Renal cortical epithelial cell (primary cell): ENCODE measurements at regions not wholly inside any gene's neighbourhood (a gene's known extent, or its start where the extent isn't known, plus 50 kb on each side); places are given as distances from the start of the nearest gene placed in this dataset.
"Not testable (repeated sequence)": the region's sequence is repeated elsewhere in the genome, so short reads cannot be mapped to it uniquely, and the experiment has no call there.

Experiments used
- DNase-seq: peaks from one replicate; pipeline ENCODE4 v3.0.0-alpha.2; 2011; ENCODE audit warnings: low read depth

GRCh38 chr21:14903172-14903865 lies 161.5 kb downstream of the NRIP1 start:
- no peak for DNase-seq

GRCh38 chr21:14901482-14901958 lies 163.3 kb downstream of the NRIP1 start:
- peak; percentile 99 for DNase-seq

GRCh38 chr21:14900611-14901010 lies 164.2 kb downstream of the NRIP1 start:
- DNase-seq: peak; percentile 62

- DNase-seq: peak; percentile 82
Measured at GRCh38 chr21:14900058-14900457, 164.7 kb downstream of the NRIP1 start.

GRCh38 chr21:14895792-14896191 lies 169.0 kb downstream of the NRIP1 start:
- DNase-seq: no peak

- DNase-seq: no peak
Measured at GRCh38 chr21:14890141-14890540, 174.7 kb downstream of the NRIP1 start.

- DNase-seq: peak; percentile 92
Measured at GRCh38 chr21:14889080-14889810, 175.6 kb downstream of the NRIP1 start.

- DNase-seq: no peak
Measured at GRCh38 chr21:14888202-14888601, 176.6 kb downstream of the NRIP1 start.

- no peak for DNase-seq
Measured at GRCh38 chr21:14886001-14886400, 178.8 kb downstream of the NRIP1 start.

GRCh38 chr21:14883351-14883750 lies 181.4 kb downstream of the NRIP1 start:
- no peak for DNase-seq

GRCh38 chr21:14882545-14882944 lies 182.3 kb downstream of the NRIP1 start:
- not testable (repeated sequence) for DNase-seq

- DNase-seq: no peak
Measured at GRCh38 chr21:14881863-14882499, 182.8 kb downstream of the NRIP1 start.

GRCh38 chr21:14880922-14881321 lies 183.9 kb downstream of the NRIP1 start:
- DNase-seq: no peak

- no peak for DNase-seq
Measured at GRCh38 chr21:14879458-14879857, 185.3 kb downstream of the NRIP1 start.

- no peak for DNase-seq
Measured at GRCh38 chr21:14878971-14879370, 185.8 kb downstream of the NRIP1 start.

- DNase-seq: peak; percentile 93
Measured at GRCh38 chr21:14877581-14878228, 187.1 kb downstream of the NRIP1 start.

- no peak for DNase-seq
Measured at GRCh38 chr21:14876524-14876840, 188.3 kb downstream of the NRIP1 start.

GRCh38 chr21:14875704-14876523 lies 188.9 kb downstream of the NRIP1 start:
- peak; percentile 93 for DNase-seq

- no peak for DNase-seq
Measured at GRCh38 chr21:14875186-14875585, 189.6 kb downstream of the NRIP1 start.

GRCh38 chr21:14874379-14874778 lies 190.4 kb downstream of the NRIP1 start:
- DNase-seq: no peak

- DNase-seq: no peak
Measured at GRCh38 chr21:14871861-14872260, 192.9 kb downstream of the NRIP1 start.

- DNase-seq: no peak
Measured at GRCh38 chr21:14870853-14871149, 194.0 kb downstream of the NRIP1 start.
